ENCODE measurements at regions not wholly inside any gene's neighbourhood (a gene's known extent, or its start where the extent isn't known, plus 50 kb on each side); places are given as distances from the start of the nearest gene placed in this dataset.
"Not testable (repeated sequence)": the region's sequence is repeated elsewhere in the genome, so short reads cannot be mapped to it uniquely, and the experiment has no call there.

DNA sequence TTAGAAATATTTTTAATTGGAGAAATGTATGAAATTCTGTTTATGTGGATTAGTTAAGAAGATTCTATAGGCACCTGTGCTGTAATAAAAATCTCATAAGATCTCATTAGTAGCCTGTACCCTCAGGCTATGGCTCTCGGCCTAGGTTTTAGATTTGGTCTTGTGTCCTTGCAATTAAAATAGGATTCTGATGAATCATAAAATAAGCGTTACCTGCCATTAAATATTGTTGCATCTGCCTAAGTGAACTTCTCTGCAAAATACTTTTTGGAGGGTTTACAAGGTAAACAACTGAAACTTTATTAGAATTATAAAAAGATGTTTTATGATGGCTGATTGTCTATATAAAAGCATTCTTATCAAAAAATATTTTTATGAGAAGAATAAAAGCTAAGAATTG, 804.1 kb upstream of the ANO3 start:
- DNase-seq: no peak

DNA sequence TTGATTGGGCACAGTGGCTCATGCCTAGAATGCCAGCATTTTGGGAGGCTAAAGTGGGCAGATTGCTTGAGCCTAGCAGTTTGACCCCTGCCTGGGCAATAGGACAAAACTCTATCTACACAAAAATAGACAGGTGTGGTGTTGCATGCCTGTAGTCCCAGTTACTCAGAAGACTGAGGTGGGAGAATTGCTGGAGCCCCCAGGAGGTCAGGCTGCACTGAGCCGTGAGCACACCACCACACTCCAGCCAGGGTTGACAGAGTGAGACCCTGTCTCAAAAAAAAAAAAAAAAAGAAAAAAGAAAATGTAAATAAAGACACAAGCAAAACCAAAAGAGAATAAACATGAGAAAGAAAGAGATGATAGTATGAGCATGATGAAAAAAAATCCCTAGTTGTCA, 802.4 kb upstream of the ANO3 start:
- no peak for DNase-seq

DNA sequence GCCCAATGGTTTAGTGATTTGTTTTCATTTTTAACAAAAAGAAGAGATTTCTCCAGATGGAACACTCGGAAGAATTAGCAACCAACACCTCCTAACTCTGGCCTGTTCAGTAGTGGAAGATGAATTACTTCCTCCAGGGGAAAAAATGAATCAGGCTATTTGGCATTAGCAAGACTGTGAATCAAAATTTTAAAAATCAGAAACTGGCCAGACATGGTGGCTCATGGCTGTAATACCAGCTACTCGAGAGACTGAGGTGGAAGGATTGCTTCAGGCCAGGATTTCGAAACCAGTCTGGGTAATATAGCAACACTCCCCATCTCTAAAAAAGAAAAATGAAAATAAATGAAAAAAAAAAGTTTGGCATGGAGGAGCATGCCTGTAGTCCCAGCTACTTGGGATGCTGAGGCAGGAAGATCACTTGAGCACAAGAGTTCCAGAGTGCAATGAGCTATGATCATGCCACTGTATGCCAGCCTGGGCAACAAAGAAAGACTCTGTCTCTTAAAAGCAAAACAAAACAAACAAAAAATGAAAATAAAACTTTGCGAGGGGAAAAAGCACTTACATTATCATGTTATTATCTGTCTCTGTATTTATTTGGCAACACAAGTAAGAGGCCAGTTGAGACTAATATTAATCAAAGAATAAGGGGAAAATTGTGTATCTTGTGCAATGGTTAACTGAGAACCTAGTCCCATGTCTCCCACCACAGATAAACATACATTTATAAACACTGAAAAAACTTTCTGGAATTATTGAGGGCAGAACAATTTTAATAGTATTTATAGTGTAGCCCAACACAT, 796.3 kb upstream of the ANO3 start:
- no peak for DNase-seq

DNA sequence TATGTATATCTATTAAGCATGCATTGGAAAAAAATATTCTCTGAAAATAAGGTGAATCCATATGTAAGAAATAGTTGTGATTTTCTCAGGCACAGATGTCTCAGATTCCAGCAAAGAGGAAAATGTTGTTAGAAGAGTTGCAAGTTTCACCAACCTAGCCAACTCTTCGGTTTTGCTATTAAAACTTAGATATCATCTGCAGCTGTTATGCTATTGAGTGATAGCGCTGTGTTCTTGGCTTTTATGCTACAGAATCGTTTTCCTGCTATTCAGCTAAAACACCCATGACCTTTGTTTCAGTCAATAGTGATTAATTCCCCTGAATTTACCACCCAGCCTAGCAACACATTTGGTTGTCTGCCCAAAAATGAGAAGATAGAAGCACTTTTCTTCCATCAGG, 795.6 kb upstream of the ANO3 start:
- no peak for DNase-seq

DNA sequence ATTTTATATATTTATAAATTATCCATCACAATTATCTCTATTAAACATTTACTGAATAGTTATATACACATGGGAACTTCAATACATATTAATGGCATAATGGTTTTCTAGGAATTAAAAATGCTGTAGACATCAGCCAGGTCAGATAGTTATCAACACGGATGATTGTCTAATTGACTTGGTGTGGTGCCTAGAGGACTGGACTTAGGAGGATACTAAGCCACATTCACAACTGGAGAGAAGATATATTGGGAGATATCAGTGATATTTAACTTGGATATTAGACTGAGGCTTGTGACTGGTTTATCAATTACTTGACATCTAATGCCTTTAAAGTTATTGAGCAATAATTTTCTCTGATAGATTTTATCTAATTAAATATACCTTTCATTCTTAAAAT, 794.5 kb upstream of the ANO3 start:
- DNase-seq: no peak

DNA sequence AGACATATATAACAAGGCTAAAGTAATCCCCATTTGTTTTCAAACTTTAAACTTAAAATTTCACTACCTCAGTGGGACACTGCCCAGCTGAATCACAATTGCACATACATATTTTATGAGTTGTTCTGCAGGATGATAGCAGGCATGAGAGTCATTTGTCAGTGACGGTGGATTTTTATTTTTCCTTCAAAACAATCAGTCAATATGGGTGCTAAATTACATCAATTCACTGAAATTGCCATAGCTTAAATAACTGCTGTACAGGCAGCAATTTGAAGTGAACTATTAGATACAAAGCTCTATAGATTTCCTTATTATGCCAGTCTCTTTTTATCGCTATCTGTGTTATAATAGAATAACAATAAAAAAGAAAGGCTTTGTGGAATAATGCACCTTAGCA, 784.6 kb upstream of the ANO3 start:
- DNase-seq: no peak

DNA sequence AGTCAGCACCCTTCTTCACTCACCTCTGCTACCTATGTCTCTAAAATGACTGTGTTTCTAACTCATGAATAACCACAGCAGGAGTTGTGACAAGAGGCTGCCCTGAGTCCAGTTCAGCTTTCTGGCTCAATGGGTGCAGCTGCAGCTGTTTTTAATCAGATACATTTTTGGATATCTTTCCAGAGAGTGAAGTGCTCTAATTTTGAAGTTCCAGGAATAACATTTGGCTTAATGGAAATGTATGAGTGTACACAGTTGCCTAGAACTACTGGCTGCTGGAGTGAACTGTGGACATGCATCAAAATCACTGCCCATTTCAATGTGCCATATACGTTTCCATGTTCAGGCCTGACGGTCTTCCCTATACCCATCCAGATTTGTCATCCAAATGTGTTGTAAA, 769.5 kb upstream of the ANO3 start:
- no peak for DNase-seq

DNA sequence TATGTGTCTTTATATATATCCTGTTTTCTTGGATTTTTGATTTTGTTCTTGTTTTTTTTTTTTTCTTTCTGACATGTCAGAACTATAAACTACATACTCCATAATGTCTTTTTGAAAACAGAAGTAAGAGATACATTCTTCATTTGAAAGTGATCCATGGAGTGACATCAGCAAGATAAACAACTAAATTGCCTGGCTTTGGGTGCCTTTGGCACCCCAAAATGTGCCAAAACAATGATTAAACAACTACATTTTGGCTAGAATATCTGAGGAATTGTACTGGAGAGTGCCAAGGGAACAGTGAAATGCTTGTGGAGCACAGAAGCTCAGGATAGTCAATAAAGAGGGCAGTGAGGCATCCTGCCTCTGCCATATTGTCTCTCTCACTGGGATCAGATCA, 766.1 kb upstream of the ANO3 start:
- DNase-seq: no peak

DNA sequence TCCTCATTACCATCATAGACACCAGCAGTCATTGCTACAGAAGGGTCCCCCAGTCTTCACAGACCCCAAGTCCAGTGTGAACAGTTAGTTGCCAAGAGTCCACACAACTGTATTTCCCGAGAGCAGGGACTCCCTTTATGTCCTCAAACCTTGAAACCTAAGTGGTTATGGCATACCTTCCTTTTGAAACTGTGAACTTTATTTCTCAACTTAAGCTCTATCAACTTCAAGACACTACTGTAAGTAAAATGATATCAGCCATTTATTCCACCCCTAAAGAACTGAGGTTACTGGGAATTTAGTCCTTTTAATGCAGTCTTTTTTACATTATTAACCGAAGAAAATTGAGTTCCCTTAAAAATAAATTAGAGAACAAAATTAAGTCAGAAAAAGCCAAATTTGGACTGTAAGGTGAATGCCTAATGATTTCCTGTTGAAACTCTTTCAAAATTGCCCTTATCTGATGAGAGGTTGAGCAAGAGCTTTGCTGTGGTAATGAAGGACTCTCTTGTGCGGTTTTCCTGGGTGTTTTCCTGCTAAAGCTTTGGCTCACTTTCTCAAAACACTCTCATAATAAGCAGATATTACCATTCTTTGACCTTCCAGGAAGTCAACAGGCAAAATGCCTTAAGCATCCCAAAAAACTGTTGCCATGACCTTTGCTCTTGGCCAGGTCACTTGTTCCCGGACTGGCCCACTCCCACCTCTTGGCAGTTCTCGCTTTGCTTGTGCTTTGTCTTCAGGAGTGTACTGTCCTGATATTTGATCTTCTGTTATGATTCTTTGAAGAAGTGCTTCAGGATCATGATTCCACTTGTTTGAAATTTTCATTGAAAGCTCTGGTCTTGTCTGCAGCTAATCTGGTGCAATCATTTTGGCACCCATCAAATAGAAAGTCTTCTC, 765.4 kb upstream of the ANO3 start:
- no peak for DNase-seq

DNA sequence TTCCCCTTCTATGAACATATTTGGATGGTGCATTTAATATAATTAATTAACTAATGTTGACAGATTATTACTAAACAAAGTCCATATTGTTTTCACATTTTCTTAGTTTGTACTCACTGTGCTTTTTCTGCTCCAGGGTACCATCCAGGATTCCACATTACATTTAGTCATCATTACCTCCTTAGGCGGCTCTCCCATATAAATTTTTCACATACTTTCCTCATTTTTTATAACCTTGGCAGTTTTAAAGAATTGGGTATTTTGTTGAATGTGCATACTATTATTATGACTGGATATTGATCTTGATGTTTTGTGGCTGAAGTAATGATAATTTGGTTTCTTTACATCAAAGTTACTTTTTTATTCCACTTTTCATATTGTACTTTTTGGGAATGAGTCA, 755.6 kb upstream of the ANO3 start:
- no peak for DNase-seq

DNA sequence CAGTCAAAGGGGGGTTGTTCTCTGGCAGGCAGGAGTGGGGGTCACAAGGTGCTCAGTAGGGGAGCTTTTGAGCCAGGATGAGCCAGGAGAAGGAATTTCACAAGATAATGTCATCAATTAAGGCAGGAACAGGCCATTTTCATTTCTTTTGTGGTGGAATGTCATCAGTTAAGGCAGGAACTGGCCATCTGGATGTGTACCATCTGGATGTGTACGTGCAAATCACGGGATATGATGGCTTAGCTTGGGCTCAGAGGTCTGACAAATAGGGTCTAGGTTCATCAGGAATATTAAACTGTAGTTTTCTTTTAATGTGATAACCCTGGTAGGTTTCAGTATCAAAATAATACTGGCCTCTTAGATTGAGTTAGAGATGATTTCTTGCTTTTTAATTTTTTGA, 752.4 kb upstream of the ANO3 start:
- DNase-seq: not testable (repeated sequence)

DNA sequence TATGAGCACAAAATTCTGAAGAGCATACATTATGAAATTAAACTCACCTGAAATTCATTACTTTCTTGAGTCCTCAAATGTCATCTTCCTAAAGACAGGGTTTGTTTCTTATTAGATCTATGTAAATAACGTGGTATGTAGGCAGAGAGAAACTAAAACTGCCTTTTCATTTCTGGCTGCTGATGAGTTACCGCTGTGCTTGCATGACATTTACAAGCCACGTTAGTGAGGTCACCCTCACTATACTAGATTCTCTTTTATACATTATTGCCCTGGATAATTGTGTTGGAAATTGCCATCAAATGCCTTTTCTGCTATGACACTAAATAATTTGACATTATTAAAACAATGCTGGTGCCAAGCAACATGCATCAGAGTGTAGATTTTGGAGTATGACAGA, 748.3 kb upstream of the ANO3 start:
- DNase-seq: no peak

DNA sequence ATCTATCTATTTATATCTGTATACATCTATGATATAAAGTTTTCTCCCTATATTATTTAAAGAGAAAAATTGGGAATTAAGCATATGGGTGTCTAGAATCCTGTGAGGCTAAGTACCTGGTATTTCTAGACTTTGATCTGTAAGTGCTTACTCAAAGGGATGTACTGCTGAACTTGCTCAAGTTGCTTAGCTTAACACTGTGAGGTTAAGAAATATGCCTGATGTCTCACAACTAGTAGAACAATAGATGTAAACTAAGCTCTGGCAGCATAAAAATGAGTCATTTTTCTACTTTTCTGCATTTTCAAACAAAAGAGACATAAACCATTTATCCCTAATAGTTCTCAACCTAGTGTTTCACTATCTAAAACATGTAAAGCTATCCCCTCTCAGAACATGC, 744.4 kb upstream of the ANO3 start:
- DNase-seq: no peak

DNA sequence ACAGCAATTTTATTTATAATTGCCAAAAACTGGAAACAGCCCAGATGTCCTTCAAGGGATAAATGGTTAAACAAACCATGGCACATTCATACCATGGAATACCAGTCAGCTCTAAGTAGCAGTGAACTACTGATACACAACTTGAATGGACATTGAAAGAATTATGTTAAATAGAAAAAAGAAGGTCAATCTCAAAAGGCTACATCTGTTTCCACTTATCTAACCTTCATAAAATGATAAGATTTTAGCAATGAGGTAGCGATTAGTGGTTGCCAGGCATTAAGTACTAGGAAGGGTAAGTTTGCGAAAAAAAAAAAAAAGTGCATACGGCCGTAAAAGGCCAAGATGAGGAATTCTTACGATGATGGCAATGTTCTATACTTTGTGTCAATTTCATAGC, 738.7 kb upstream of the ANO3 start:
- no peak for DNase-seq

DNA sequence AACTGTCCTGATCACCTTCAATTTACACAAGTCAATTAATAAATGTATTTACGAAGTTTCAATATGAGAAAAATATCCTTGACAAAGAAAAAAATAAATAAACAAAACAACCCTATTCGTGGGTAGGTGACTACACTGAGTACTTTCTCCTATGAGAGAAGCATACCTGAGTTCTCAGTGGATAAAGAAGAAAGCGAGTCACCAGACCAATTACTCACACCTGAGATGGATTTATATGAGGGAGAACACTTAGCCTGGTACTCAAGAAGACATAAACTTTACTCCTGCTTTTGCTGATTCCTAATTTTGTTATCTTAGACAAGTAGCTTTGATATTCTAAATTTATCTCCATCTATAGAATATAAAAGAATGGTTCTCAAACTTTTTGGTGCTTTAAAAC, 735.2 kb upstream of the ANO3 start:
- no peak for DNase-seq

DNA sequence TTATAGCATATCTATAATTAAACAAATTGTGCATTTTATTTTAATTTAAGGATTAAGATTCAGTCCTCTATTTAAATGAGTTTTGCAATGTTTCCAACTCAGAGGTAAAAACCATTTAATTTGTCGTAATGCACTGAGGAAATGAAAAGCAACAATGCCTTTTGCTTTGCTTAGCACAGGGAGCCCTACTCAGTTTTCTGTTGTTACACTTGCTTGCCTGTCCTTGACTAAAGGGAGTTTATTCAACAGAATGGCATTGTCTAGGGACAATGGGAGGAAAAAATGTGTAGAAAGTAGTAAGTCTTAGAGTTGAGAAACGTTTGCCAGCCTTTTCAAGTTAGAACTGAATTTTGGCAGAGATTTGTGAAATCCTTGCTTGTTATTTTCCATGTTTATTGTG, 734.2 kb upstream of the ANO3 start:
- no peak for DNase-seq

DNA sequence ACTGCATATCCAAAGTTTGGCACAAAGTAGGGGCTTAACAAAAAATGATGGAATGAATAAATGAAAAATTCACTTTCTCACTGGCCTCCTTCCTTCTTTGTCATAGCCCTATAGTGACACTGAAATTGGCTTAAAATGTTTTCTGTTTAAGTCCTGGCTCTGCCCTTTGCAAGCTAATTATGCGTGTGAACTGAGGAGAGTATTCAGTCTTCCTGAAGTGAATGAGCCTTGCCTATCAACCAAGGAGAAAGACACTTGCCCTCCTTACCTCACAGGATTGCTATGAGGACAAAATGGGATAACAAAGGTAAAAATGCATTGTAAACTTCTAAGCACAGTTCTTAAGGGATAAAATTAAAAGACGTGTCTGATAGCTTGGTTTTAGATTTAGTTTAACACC, 729.8 kb upstream of the ANO3 start:
- no peak for DNase-seq

DNA sequence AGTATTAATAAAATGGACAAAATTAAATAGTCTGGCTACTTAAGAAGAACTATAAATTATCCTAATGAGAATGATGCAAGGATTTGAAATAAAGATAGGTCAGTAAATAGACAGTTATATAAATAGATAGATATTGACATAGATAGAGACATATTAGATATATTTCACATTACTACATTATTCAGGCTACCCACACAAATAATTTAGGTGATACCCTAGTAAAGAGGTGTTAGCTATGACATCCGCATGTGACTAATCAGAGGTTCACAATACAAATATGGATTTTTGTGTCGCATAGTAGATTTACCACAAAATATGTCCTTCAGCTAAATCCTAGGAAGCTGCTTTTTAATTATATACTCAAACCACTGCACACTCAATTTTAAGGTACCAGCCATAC, 729.0 kb upstream of the ANO3 start:
- DNase-seq: no peak

DNA sequence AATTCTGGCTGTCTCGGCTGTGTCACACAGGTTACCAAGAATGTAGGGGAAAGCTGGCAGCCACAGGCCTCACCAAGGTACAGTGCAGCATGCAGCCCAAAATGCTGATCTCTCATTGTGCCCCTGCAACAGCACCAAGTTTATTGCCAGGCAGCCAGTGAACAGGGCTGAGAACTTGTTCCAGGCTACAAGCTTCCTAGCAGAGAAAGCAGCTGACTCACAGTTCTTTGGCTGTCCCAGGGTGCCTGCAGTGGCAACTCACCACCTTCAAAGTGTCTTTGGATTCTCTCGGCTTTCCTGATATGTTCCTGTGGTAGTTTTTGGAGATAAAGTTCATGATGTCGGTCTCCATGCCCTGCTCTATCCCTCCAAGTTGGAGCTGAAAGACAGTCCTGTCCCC, 719.1 kb upstream of the ANO3 start:
- no peak for DNase-seq

DNA sequence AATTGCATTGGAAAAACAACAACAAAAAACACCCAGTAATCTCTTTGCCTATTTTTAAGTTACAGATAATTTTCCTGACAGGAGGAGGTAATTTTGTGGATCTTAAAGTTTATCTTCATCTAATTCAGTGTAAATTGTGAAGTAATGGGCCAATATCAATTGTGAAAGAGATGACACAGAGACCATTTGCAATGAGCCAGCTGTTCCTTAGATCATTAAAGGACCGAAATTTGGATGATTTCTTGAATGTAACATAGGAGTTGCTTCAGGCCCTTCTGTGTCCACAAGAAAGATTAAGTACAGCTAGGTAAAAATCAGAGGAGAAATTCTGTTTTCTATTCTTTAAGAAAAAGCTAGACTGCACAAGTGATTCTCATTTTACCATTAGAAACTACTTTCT, 718.5 kb upstream of the ANO3 start:
- no peak for DNase-seq

DNA sequence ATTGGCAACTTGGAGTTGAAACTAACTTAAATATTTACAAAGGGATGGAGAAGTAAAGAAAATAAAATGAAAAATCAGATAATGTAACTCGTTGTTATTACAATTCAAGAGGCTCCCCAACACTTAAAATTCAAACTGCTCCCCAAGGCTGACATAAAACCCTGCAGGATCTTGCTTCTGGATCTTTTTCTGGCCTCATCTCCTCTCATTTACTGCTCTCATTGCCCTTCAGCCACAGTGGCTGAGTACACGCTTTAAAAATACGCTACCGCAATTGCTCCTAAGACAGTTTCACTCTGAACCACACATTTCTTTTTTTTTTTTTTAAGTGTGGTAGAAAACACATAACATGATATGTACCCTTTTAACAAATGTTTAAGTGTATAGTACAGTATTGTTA, 718.1 kb upstream of the ANO3 start:
- no peak for DNase-seq

DNA sequence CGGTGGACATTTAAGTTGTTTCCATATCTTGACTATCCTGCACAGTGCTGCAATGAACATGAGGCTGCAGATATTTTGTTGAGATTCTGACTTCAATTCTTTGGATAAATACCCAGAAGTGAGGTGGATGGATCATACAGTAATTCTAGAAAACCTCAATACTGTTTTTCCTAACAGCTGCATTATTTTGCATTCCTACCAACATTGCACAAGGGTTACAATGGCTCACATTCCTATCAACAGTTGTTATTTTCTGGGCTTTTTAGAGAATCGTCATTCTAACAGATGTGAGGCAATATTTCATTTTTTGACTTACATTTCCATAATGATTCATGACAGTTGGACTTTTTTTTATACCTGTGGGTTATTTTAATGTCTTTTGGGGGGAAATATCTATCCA, 716.9 kb upstream of the ANO3 start:
- DNase-seq: no peak

DNA sequence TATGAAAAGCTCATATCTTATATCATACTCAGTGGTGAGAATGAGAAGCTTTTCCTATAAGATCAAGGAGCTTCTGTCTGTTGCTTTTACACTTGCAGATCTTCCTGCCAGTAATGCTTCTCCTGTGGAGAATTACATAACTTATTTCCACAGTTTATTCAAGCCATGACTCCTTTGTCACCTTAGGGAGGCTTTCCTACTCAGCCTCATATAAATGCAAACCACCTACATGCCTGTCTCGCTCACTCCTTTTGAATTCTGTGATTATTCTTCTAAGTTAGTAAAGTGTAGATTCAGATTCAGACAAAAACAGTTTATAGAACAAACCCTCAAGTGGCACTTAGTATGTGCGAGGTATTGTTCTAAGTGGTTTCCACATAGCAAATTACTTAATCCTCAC, 716.1 kb upstream of the ANO3 start:
- DNase-seq: no peak

DNA sequence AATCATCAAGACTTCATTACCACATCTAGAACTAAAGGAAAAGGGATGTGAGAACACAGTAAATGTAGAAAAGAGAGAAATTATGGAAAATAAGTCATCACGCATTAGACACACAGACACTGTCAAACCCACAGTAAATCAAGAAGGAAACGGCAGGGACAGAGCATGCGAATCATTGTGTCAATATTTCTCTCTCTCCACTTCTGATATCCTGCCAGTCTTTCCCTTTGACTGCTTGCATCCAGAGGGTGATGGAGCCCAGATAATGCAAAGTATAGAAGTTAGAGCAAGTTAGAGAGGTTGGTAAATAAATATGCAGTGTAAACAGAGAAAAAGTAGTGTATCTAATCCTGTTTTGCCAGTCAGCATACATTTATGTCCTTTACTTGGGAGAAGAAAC, 706.8 kb upstream of the ANO3 start:
- DNase-seq: no peak

DNA sequence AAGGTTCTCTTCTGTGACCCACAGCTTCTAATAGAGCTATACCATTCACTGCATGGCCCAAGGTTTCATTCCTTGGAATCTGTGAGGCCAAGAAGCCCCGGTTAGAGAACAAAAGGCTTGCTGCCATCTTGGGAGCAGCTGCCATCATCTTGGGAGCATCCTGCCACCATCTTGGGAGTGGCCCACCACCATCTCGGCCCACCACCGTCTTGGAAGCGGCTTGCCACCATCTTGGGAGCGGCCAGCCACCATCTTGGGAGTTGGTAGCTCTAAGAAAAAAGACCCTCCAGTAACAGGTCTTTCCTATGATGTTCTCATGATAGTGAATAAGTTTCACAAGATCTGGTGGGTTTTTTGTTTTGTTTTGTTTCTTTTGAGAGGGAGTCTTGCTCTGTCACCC, 703.9 kb upstream of the ANO3 start:
- DNase-seq: no peak
